Superior temporal gyrus (tissue), 1 donor: ENCODE measurements at regions not wholly inside any gene's neighbourhood (a gene's known extent, or its start where the extent isn't known, plus 50 kb on each side); places are given as distances from the start of the nearest gene placed in this dataset.
"Not testable (repeated sequence)": the region's sequence is repeated elsewhere in the genome, so short reads cannot be mapped to it uniquely, and the experiment has no call there.

Source experiments
- DNase-seq: peaks from one replicate; pipeline ENCODE4 v3.0.0-alpha.2; 2016; ENCODE audit errors: extremely low spot score

GRCh38 chr9:89670801-89671434, 66.1 kb downstream of the GADD45G start:
- no peak for DNase-seq

GRCh38 chr9:89674667-89675057, 69.8 kb downstream of the GADD45G start:
- DNase-seq = no peak

DNA sequence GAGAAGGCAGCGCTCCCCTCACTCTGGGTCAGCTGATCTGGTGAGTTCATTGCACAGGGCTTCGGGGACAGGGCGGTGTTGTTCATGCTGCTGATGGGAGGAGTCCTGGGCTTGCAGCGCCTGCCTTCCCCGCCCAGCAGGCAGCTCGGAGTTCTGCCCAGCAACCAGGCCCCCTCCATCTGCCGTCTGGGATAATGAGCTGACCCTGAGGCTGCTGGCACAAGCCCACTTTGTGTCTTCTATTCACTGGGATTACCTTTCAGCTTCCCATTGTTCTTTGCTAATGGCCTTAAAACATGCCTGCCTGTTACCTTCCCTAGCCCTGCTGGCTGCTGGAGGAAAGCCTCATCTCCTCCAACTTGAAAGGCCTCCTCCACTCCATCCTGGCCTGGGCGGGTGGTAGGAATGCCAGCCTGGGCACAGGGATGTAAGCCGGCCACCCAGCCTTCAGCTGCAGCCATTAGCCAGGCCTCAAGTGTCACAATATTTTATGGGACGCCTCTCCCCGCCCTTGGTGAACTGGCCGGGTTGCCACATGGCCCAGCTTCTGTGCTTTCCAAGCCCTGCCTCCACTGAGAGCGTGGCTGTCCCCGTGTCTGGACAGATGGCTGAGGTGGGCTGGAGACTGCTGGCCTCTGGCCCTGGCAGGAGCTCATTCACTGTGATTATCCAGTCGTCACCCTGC, 70.4 kb downstream of the GADD45G start:
- DNase-seq = peak; percentile 83

DNA sequence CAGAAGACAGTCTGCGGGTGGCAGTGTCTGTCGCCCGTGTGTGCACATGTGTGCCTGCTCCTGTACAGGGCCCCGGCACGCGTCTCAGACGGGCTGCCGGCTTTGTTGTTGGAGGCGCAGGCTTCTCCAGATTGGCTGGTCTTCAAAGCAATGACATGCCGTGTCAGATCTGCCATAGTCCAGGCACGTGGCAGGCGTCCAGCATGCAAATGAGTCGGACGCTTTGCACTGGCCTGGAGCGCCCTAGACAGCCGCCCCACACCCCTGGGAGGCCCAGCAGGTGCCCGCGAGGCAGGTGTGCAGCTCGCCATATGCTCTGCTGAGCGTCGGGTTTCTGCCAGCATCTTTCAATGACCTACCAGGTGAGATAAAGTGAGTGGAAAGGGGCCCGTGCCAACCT, 71.5 kb downstream of the GADD45G start:
- peak; percentile 49 for DNase-seq

DNA sequence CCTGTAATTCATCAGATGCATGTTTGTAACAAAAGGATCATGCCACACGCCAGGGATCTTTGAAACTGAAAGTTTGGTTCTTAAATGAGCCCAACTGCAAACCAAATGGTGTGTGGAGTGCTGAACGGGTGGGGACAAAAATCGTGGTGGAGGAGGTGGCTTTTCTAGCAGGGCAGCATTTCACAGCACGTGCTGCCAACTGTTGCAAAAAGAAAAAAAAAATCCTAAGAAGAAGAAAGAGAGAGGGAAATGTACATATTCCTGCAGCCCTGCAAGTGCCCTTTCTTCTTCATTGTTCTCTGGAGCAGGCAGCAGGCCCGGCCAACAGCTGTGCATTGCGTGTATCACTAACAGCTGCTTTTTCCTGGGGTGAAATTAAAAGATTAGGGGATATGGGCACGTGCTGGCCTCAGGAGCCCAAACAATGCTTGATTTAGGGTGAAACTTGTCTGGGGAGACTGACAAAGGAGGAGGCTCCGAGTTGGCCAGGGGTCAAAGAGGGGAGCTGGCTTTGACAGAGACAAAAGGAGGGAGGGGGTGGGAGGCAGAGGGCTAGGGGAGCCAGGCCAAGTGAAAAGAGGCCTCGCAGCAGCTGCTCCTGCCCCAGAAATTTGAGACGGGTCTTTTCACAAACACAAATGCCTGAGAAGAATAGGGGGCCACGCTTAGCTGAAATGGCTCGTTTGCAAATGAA, 73.0 kb downstream of the GADD45G start:
- DNase-seq = peak; percentile 43

GRCh38 chr9:89678396-89679015, 73.7 kb downstream of the GADD45G start:
- no peak for DNase-seq

- no peak for DNase-seq
Observed at GRCh38 chr9:89679016-89679415, 74.2 kb downstream of the GADD45G start.

GRCh38 chr9:89679581-89679980, 74.8 kb downstream of the GADD45G start:
- DNase-seq = no peak

GRCh38 chr9:89680547-89681467, 76.0 kb downstream of the GADD45G start:
- no peak for DNase-seq

GRCh38 chr9:89681468-89681859, 76.7 kb downstream of the GADD45G start:
- DNase-seq = not testable (repeated sequence)

DNA sequence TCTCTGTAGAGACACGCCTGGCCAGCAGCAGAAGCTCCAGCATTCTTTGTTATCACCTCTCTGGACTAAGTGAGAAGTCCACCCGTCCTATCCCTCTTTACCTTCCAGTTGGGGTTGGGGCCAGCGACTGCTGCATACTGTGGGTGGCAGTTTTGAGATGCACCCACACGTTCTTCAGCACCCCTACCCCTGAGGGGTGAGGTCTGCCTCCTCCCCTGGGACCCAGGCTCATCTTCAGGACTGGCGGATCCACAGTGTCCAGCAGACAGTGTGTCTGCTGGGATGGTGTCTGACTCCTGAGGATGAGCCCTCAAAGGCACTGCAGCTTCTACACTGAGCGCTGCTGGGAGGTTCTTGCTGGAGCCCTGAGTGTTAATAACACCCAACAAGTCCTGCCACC, 78.8 kb downstream of the GADD45G start:
- no peak for DNase-seq

DNA sequence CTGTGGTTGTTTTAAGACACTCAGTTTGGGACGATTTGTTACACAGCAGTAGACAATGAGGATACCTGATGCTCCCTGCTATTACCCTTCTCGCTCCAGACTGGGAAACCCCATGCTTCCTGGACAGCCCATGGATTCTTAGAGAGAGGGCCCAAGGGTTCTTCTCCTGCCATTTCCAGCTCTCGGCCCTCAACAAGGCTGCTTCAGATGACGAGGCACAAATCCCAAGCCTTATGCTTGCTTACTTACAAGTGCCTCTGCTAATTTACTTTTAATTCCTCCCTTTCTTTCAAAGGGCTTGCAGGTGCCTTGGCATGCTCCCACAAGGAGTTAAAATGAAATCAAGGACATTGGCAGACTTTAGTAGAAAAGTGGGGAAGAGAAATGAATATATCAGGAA, 79.4 kb downstream of the GADD45G start:
- DNase-seq = no peak

GRCh38 chr9:89684912-89685636, 80.3 kb downstream of the GADD45G start:
- DNase-seq = no peak

- DNase-seq = no peak
Observed at GRCh38 chr9:89685698-89686097, 80.9 kb downstream of the GADD45G start.

- no peak for DNase-seq
Observed at GRCh38 chr9:89686126-89686525, 81.3 kb downstream of the GADD45G start.

DNA sequence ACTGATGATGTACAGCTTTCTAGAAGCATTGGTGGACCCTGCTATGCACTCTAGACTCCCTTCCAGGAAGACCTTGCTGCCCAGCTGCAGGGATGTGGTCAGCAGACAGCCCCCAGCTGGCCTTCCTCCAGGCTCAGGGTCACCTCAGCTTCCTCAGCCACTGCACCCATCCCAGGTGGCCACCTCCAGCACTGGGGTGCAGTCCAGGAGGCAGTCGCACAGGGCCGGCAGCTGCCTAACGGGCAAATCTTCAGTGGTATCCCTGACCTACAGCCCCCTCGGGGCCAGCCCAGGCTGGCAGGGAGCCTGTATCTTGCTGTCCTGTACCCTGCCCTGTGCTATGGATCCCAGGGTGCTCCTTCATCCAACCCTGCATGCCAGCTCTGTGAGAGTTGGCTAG, 81.8 kb downstream of the GADD45G start:
- no peak for DNase-seq

DNA sequence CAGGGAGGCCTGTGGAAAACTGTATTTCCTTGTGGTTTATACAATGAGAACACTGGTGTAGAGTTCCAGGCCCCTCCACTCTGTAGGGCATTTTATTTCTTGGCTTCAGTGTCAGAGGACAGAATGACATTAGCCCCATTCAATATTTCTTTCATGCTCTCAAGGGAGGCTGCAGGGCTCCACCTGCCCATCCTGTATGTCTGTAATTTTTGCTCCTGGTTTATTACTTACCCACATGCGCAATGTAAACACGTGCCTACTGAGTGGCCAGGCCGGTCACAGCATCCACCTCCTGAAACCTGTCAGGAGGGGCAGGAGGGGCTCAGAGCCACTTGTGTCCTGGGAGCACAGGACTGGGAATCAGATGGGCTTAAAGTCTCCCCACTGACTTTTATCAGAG, 82.4 kb downstream of the GADD45G start:
- DNase-seq = no peak

DNA sequence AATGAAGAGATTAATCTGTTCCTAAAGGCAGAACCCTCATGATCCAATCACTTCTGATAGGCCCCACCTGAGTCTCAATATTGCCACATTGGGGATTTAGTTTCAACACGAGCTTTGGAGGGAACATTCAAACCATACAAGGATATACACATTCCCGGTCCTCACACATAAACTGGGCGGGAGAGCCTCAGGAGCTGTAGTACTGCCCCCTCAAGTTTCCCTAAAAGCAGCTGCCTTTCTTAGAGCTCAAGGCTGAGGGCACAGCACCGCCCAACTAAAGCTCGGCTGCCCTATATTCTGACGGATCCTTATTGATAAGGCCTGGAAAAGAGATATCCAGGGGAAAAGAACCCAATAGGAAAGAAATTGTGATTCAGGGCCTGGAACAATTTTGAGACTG, 83.0 kb downstream of the GADD45G start:
- DNase-seq = no peak

GRCh38 chr9:89689321-89689720, 84.5 kb downstream of the GADD45G start:
- DNase-seq = not testable (repeated sequence)

GRCh38 chr9:89690334-89690912, 85.6 kb downstream of the GADD45G start:
- no peak for DNase-seq
